ENCODE measurements at regions not wholly inside any gene's neighbourhood (a gene's known extent, or its start where the extent isn't known, plus 50 kb on each side); places are given as distances from the start of the nearest gene placed in this dataset.

DNA sequence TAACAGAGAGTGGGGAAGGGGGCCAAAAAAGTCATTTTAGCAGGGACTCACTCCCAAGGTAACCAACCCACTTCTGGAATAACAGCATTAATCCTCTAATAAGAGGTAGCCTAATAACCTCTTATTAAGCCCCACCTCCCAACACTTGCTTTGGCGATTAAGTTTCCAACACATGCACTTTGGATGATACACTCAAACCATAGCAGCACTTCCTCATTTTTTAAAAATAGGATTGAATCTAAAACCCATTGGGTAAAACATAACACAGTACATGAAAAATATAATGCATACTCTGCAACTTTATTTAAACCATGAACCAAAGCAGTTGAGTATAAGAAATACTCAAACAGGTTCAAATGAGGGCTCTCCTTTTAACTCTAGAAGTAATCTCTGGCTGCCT lies 318.3 kb downstream of the HACE1 start:
- no peaks in the 10 kb centered on the region for H3K4me1 ChIP-seq (replicated peaks in 1 of 4; ENCODE audit: control insufficient read depth in 3 of 4, insufficient read depth in 4 of 4, low read length in 3 of 4)
- H2BK15ac ChIP-seq (ENCODE audit: low read length) = no peak overlapping the region
- H3K36me3 ChIP-seq (ENCODE audit: control insufficient read depth in 2 of 4, insufficient read depth in 4 of 4, low read length in 3 of 4) = no peaks in the 10 kb centered on the region
- H4K91ac ChIP-seq (replicated peaks; ENCODE audit: insufficient read length, low read length) = no peak overlapping the region
- no peak overlapping the region for H3K4me3 ChIP-seq (ENCODE audit: extremely low read depth in 1 of 4, insufficient read depth in 2 of 4, low read depth in 3 of 4, low read length in 4 of 4)
- no peak overlapping the region for H3K14ac ChIP-seq (ENCODE audit: insufficient read length)
- ChIA-PET POLR2A (ENCODE audit: partially characterized antibody) (no interaction called here), CTCF (ENCODE audit: partially characterized antibody) (no interaction called here)
- no peak overlapping the region for H3K4ac ChIP-seq (replicated peaks; ENCODE audit: insufficient read length, low read depth, low read length)
- H2BK20ac ChIP-seq (ENCODE audit: low read length) = no peak overlapping the region
- H3K23ac ChIP-seq (ENCODE audit: insufficient read length) = no peak overlapping the region
- H2BK120ac ChIP-seq (replicated peaks; ENCODE audit: low read depth, low read length) = no peak overlapping the region
- FAIRE-seq (no peak), DNase-seq (ENCODE audit: low read depth in 1 of 2, low spot score in 2 of 2) (no peak)
- H3K4me2 ChIP-seq (ENCODE audit: insufficient read depth in 1 of 2, low read depth in 2 of 2, low read length in 2 of 2) = no peak overlapping the region
- H3K27ac ChIP-seq (ENCODE audit: low read depth, low read length) = no peak overlapping the region
- no peak overlapping the region for H2AFZ ChIP-seq (ENCODE audit: low read length)
- no peak overlapping the region for H2BK5ac ChIP-seq (ENCODE audit: low read depth, low read length)
- H3K27me3 ChIP-seq (replicated peaks in 1 of 4; ENCODE audit: control insufficient read depth in 3 of 4, extremely low read depth in 1 of 4, insufficient read depth in 3 of 4, low read length in 3 of 4) = no peaks in the 10 kb centered on the region
- no peak overlapping the region for H2AK5ac ChIP-seq (ENCODE audit: low read depth, low read length)
- H3K23me2 ChIP-seq (ENCODE audit: low read depth, low read length) = no peaks in the 10 kb centered on the region
- no peak overlapping the region for H3K9ac ChIP-seq (replicated peaks in 1 of 4; ENCODE audit: extremely low read depth in 1 of 4, low read depth in 3 of 4, low read length in 3 of 4)
- WGBS, 2 experiments (ENCODE audit: extremely low coverage in 1 of 2, insufficient coverage in 1 of 2, insufficient read length in 1 of 2, insufficient replicate concordance in 2 of 2, low coverage in 1 of 2, low lambda C conversion rate in 2 of 2, missing lambda C conversion rate in 1 of 2) = 100% methylated on average over 1 of the region's 1 CpG; no CpG with 5 or more reads in 1 of the 2 experiments
- no peak overlapping the region for H4K5ac ChIP-seq (ENCODE audit: insufficient read length, low read depth, low read length)
- H3K18ac ChIP-seq (ENCODE audit: extremely low read depth, low read length) = no peak overlapping the region
- H3K79me1 ChIP-seq (ENCODE audit: low read depth, low read length) = no peaks in the 10 kb centered on the region
- H3K56ac ChIP-seq (replicated peaks; ENCODE audit: insufficient read length, low read depth, low read length) = no peak overlapping the region
- H4K8ac ChIP-seq (ENCODE audit: extremely low read depth, insufficient read depth, low read length) = no peak overlapping the region
- no peaks in the 10 kb centered on the region for H3K9me3 ChIP-seq (ENCODE audit: insufficient read depth in 2 of 2, low read depth in 1 of 2, low read length in 1 of 2)
- H3K79me2 ChIP-seq (ENCODE audit: control insufficient read depth in 1 of 2, insufficient read depth in 2 of 2, low read length in 2 of 2) = no peaks in the 10 kb centered on the region
- H4K20me1 ChIP-seq (replicated peaks in 1 of 2; ENCODE audit: control insufficient read depth in 1 of 2, insufficient read depth in 2 of 2, low read length in 2 of 2) = no peaks in the 10 kb centered on the region
- no peak overlapping the region for H2BK12ac ChIP-seq (ENCODE audit: low read depth, low read length)
- TF ChIP-seq POLR2AphosphoS5 (IDR thresholded peaks at IDR 0.05; ENCODE audit: low read depth, low read length) (no peak), BACH1 (IDR thresholded peaks at IDR 0.05; ENCODE audit: low read length) (no peak), CHD1 (IDR thresholded peaks at IDR 0.05; ENCODE audit: low read depth, low read length) (no peak), SUZ12 (IDR thresholded peaks at IDR 0.05; ENCODE audit: low read length) (no peak), YY1 (IDR thresholded peaks at IDR 0.05; ENCODE audit: low read depth, low read length) (no peak), TEAD4 (IDR thresholded peaks at IDR 0.05; ENCODE audit: low read depth, low read length) (no peak), NRF1 (IDR thresholded peaks at IDR 0.05; ENCODE audit: low read depth, low read length) (no peak)
- TF ChIP-seq, protein P1, sequence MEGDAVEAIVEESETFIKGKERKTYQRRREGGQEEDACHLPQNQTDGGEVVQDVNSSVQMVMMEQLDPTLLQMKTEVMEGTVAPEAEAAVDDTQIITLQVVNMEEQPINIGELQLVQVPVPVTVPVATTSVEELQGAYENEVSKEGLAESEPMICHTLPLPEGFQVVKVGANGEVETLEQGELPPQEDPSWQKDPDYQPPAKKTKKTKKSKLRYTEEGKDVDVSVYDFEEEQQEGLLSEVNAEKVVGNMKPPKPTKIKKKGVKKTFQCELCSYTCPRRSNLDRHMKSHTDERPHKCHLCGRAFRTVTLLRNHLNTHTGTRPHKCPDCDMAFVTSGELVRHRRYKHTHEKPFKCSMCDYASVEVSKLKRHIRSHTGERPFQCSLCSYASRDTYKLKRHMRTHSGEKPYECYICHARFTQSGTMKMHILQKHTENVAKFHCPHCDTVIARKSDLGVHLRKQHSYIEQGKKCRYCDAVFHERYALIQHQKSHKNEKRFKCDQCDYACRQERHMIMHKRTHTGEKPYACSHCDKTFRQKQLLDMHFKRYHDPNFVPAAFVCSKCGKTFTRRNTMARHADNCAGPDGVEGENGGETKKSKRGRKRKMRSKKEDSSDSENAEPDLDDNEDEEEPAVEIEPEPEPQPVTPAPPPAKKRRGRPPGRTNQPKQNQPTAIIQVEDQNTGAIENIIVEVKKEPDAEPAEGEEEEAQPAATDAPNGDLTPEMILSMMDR (IDR thresholded peaks at IDR 0.05; ENCODE audit: control extremely low read depth in 1 of 3, insufficient read depth in 1 of 3, low read depth in 1 of 3, low read length in 3 of 3) = no peak
- TF ChIP-seq, protein P2, sequence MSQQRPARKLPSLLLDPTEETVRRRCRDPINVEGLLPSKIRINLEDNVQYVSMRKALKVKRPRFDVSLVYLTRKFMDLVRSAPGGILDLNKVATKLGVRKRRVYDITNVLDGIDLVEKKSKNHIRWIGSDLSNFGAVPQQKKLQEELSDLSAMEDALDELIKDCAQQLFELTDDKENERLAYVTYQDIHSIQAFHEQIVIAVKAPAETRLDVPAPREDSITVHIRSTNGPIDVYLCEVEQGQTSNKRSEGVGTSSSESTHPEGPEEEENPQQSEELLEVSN (IDR thresholded peaks at IDR 0.05) = no peak

Data from H1 (cell line).